Keratinocyte (primary cell): ENCODE measurements at regions not wholly inside any gene's neighbourhood (a gene's known extent, or its start where the extent isn't known, plus 50 kb on each side); places are given as distances from the start of the nearest gene placed in this dataset.

Experiments used
- DNase-seq: peaks from one replicate; pipeline ENCODE4 v3.0.0-alpha.2; 2011; ENCODE audit warnings: low read depth, missing footprints, low spot score
- FAIRE-seq: peaks from 2 replicates; lab custom pipeline; 2011; peaks lifted over from hg19 to GRCh38; lab: Jason Lieb, UNC
- H2AFZ ChIP-seq: 2 replicates; pipeline ENCODE4 v1.6.0; 2012; ENCODE audit warnings: low read length, control low read depth, inconsistent platforms; ENCODE audit not compliant: control insufficient read depth
- H3K27ac ChIP-seq: 2 replicates; pipeline ENCODE4 v1.5.1; 2011; ENCODE audit warnings: low read length; ENCODE audit not compliant: control insufficient read depth, insufficient read depth
- H3K27me3 ChIP-seq: 3 replicates; pipeline ENCODE4 v1.6.0; 2011; ENCODE audit warnings: low read length; ENCODE audit not compliant: control insufficient read depth, insufficient read depth; ENCODE audit errors: extremely low read depth
- H3K36me3 ChIP-seq, 2 experiments: 2 replicates in 1 of 2; 3 replicates in 1 of 2; pipeline ENCODE4 v1.5.1; 2011; ENCODE audit warnings: low read length in 2 of 2, mild to moderate bottlenecking in 1 of 2; ENCODE audit not compliant: control insufficient read depth in 2 of 2, insufficient read depth in 2 of 2; ENCODE audit errors: extremely low read depth in 1 of 2
- H3K4me1 ChIP-seq: 3 replicates; pipeline ENCODE4 v1.5.1; 2011; ENCODE audit warnings: low read length; ENCODE audit not compliant: control insufficient read depth, insufficient read depth; ENCODE audit errors: extremely low read depth
- H3K4me2 ChIP-seq: 3 replicates; pipeline ENCODE4 v1.6.0; 2011; ENCODE audit warnings: low read depth, low read length; ENCODE audit not compliant: control insufficient read depth, insufficient read depth; ENCODE audit errors: extremely low read depth
- H3K4me3 ChIP-seq, 3 experiments: fragments of 200-600 bp in 1 of 3; sonication (generic) in 1 of 3; 2 replicates in 2 of 3; 3 replicates in 1 of 3; pipeline ENCODE4 v1.5.1; 2011 to 2016; ENCODE audit warnings: low read length in 3 of 3, mild to moderate bottlenecking in 3 of 3, control low read depth in 2 of 3, inconsistent platforms in 1 of 3, low read depth in 1 of 3, mixed read lengths in 1 of 3, mixed run types in 1 of 3, moderate library complexity in 1 of 3; ENCODE audit not compliant: control insufficient read depth in 2 of 3, insufficient read depth in 2 of 3; ENCODE audit errors: extremely low read depth in 1 of 3
- H3K79me2 ChIP-seq: 2 replicates; pipeline ENCODE4 v1.6.0; 2012; ENCODE audit warnings: low read length; ENCODE audit not compliant: control insufficient read depth, insufficient read depth
- H3K9ac ChIP-seq: 3 replicates; pipeline ENCODE4 v1.6.0; 2011; ENCODE audit warnings: low read length; ENCODE audit not compliant: control insufficient read depth, insufficient read depth; ENCODE audit errors: extremely low read depth
- H3K9me1 ChIP-seq: 3 replicates; pipeline ENCODE4 v1.6.0; 2011; ENCODE audit warnings: low read length; ENCODE audit not compliant: control insufficient read depth, insufficient read depth; ENCODE audit errors: extremely low read depth
- H3K9me3 ChIP-seq: 2 replicates; pipeline ENCODE4 v1.5.1; 2012; ENCODE audit warnings: low read depth, low read length; ENCODE audit not compliant: control insufficient read depth
- H4K20me1 ChIP-seq: 3 replicates; pipeline ENCODE4 v1.6.0; 2011; ENCODE audit warnings: low read length; ENCODE audit not compliant: control insufficient read depth, insufficient read depth; ENCODE audit errors: extremely low read depth
- CTCF ChIP-seq, 3 experiments: IDR thresholded peaks in 1 of 3; conservative IDR thresholded peaks in 1 of 3; optimal IDR thresholded peaks in 1 of 3; 2 replicates in 2 of 3; 3 replicates in 1 of 3; pipeline versions ENCODE3 to v1.5.1; 2011; ENCODE audit warnings: low read length in 3 of 3, mild to moderate bottlenecking in 3 of 3, moderate library complexity in 2 of 3, control low read depth in 1 of 3, inconsistent platforms in 1 of 3; ENCODE audit not compliant: insufficient read depth in 2 of 3; ENCODE audit errors: extremely low read depth in 1 of 3
- EZH2 ChIP-seq: IDR thresholded peaks from one replicate; pipeline ENCODE4 v1.6.1; 2012; ENCODE audit warnings: inconsistent platforms, mild to moderate bottlenecking, low read length, moderate library complexity
- dilution Hi-C: fragments of 300-500 bp; cut with MboI; formaldehyde crosslinking; loops from one replicate; pipeline ENCODE4 v1.7.0; 2020; ENCODE audit warnings: low sequenced_read_pairs; ENCODE audit not compliant: extremely low pct_ligation_motif_present

GRCh38 chr13:44158098-44158521 is 215.5 kb upstream of the SERP2 start:
- H3K9me3 ChIP-seq: no peaks in the 10 kb centered on the region
- no peaks in the 10 kb centered on the region for H3K79me2 ChIP-seq
- dilution Hi-C loops: no loop called here
- no peaks in the 10 kb centered on the region for H3K36me3 ChIP-seq
- TF ChIP-seq CTCF (optimal IDR thresholded peaks at IDR 0.05 in 1 of 3, IDR thresholded peaks at IDR 0.05 in 1 of 3, conservative IDR thresholded peaks at IDR 0.05 in 1 of 3; ENCODE audit: extremely low read depth in 1 of 3, insufficient read depth in 2 of 3, low read length in 3 of 3): no peak
- no peak for TF ChIP-seq EZH2
- H3K27ac ChIP-seq: peak overlapping the region; percentile 82
- peaks cover 35% of the 10 kb centered on the region for H3K4me1 ChIP-seq
- H4K20me1 ChIP-seq: no peaks in the 10 kb centered on the region
- no peak overlapping the region for H2AFZ ChIP-seq
- FAIRE-seq (peak; percentile 17), DNase-seq (no peak)
- H3K4me3 ChIP-seq: no peak overlapping the region
- no peak overlapping the region for H3K4me2 ChIP-seq
- no peaks in the 10 kb centered on the region for H3K9me1 ChIP-seq
- no peak overlapping the region for H3K9ac ChIP-seq
- H3K27me3 ChIP-seq: no peaks in the 10 kb centered on the region

GRCh38 chr13:44158881-44159632 is 214.6 kb upstream of the SERP2 start:
- Histone ChIP-seq H3K9ac (peak overlapping the region; percentile 38), H3K4me2 (peak overlapping the region; percentile 61), H3K27me3 (no peaks in the 10 kb centered on the region), H3K4me1 (peaks cover 35% of the 10 kb centered on the region), H3K36me3 (no peaks in the 10 kb centered on the region), H3K9me1 (no peaks in the 10 kb centered on the region), H3K79me2 (no peaks in the 10 kb centered on the region), H2AFZ (no peak overlapping the region), H3K9me3 (no peaks in the 10 kb centered on the region), H3K4me3 (no peak overlapping the region), H4K20me1 (no peaks in the 10 kb centered on the region), H3K27ac (peak overlapping the region; percentile 82)
- dilution Hi-C loops: no loop called here
- FAIRE-seq (no peak), DNase-seq (no peak)
- TF ChIP-seq CTCF (optimal IDR thresholded peaks at IDR 0.05 in 1 of 3, IDR thresholded peaks at IDR 0.05 in 1 of 3, conservative IDR thresholded peaks at IDR 0.05 in 1 of 3; ENCODE audit: extremely low read depth in 1 of 3, insufficient read depth in 2 of 3, low read length in 3 of 3) (no peak), EZH2 (no peak)
